ENCODE measurements at regions not wholly inside any gene's neighbourhood (a gene's known extent, or its start where the extent isn't known, plus 50 kb on each side); places are given as distances from the start of the nearest gene placed in this dataset.
"Not testable (repeated sequence)": the region's sequence is repeated elsewhere in the genome, so short reads cannot be mapped to it uniquely, and the experiment has no call there.

GRCh38 chr12:83514372-83514771 is 827.7 kb downstream of the TMTC2 start:
- DNase-seq = no peak

- DNase-seq = no peak
Measured at GRCh38 chr12:83506841-83507240, 820.1 kb downstream of the TMTC2 start.

- DNase-seq = no peak
Measured at GRCh38 chr12:83505586-83505985, 818.9 kb downstream of the TMTC2 start.

DNA sequence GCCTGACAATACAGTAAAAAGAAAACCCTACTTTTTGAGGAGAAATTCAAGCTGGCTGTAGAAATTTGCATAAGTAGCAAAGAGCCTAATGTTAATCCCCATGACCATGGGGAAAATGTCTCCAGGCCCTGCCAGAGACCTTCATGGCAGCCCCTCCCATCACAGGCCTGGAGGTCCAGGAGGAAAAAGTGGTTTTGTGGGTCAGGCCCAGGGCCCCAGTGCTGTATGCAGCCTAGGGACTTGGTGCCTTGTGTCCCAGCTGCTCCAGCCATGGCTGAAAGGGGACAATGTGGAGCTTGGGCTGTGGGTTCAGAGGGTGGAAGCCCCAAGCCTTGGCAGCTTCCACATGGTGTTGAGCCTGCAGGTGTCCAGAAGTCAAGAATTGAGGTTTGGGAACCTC is 813.2 kb downstream of the TMTC2 start:
- DNase-seq = not testable (repeated sequence)

DNA sequence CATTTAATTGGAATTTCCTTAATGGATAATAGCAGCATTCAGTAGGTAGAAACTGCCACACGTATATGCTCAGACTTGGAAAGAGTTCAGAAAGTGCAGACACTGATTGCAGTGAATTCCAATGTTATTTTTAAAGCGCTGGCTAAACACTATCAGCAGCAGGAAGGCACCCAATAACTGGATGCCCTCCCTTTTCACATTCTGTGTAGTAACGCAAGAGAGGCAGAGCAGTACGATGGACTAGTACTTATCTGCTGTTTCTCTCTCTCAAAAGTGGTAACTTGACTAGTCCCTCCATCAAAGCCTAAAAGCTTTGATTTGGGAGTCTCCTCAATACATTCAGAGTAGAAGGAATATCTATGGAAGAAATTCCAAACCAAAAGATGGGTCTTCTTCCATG is 791.0 kb downstream of the TMTC2 start:
- no peak for DNase-seq

- DNase-seq = no peak
Measured at GRCh38 chr12:83476695-83477690, 790.3 kb downstream of the TMTC2 start.

DNA sequence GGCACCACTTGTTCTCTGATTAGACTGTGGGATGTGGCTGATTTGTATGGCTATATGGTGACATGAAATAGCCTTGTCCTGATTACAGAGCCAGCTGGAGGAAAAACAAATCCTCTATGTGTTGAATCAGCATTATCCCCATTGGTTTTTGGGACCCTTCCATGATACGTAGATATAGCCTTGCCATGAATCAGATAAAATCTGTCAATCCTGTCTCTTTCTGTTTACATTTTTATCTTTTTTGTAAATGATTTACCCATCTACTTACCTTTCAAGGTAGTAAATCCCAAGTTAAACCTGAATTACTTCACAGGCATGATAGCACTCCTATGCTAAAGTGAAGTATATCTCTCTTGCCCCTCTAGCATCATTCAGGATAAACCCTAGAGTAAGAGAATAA is 789.3 kb downstream of the TMTC2 start:
- no peak for DNase-seq

- DNase-seq = no peak
Measured at GRCh38 chr12:83474369-83474768, 787.7 kb downstream of the TMTC2 start.

- DNase-seq = no peak
Measured at GRCh38 chr12:83473408-83474095, 786.8 kb downstream of the TMTC2 start.

DNA sequence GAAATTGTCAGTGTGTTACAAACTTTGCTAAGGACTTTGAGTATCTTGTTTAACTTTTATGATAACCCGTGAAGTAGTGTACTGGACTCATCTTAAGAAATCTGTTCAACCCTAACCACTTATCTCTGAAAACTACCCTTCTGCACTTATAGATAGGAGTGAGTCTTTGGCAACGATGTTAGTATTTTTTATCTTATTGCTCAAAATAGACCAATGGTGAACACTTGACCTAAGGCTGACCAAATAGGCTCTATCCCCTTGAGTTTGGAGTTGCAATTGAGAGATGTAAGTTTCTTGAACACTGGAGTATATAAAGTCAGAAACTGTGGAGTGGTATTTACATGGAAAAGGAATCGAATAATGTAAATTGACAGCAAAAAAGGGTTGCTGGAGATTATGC is 786.1 kb downstream of the TMTC2 start:
- DNase-seq = no peak

GRCh38 chr12:83472350-83472749 is 785.6 kb downstream of the TMTC2 start:
- DNase-seq = no peak

DNA sequence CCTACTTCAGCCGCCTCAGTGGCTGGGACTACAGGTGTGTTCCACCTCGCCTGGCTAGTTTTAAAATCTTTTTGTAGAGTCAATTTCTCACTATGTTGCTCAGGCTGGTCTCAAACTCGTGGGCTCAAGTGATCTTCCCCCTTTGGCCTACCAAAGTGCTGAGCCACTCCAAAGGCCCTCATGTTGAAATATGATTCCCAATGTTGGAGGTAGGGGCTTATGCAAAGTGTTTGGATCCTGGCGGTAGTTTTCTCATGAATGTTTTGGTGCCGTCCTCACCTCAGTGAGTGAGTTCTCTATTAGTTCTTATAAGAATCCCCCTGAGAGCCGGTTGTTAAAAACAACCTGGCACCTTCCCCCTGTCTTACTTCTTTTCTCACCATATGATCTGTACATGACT is 784.6 kb downstream of the TMTC2 start:
- DNase-seq = no peak

- DNase-seq = no peak
Measured at GRCh38 chr12:83470749-83471148, 784.0 kb downstream of the TMTC2 start.

DNA sequence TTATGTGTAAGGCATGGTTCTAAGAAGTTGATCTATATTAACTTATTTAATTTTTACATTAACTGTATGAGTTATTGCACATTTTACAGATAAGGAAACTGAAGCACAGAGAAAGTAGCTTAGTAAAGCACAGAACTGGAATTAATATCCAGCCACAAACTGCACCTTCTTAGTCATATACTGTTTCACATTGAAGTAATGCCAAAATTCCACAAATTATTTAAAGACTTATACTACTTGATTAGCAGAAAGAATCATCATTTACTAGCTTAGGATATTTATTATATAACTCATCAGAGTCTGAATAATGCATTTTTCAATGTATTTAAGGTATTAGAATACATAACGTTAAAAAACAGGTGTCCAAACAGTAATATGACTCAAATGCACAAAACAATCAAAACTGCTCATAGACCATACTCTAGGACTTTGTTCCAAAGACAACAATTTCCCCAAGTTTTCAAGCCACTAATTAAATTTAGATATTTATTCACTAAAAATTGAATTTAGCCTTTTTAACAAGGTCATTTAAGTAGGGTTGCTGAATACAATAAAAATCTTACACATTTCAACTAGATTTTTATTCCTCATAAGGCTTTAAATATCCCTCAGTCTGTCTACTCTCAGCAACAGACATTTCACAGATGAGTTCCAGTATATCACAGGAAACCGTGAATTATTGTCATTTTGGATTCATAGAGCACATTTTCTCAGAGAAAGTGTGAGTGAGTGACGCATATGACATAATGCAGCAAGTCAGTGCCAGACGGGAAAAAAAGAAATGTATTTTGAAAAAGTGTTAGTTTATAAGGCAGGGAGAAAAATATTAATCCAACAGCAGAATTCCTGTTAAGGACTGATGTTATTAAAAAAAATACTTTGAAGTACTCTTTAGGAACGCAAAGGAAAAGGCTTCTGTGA is 782.5 kb downstream of the TMTC2 start:
- no peak for DNase-seq

DNA sequence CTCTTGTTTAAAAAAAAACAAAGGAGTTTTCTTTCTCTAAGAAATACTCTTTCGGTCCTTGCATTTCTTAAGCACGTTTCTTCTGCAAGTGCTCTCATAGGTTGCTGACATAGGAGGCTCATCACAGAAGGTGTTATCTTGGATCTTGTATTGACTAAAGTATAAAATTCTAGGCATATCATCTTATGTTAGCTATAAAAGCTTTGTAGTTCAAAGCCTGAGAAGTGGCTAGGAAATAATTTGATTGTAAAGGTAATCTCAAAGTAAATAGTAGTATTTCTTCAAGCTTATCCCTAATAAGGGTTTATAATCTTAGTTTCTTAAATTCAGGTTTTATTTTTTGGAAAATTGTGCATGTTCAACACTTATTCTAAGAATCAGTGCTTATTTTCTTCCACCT is 778.9 kb downstream of the TMTC2 start:
- DNase-seq = no peak

DNA sequence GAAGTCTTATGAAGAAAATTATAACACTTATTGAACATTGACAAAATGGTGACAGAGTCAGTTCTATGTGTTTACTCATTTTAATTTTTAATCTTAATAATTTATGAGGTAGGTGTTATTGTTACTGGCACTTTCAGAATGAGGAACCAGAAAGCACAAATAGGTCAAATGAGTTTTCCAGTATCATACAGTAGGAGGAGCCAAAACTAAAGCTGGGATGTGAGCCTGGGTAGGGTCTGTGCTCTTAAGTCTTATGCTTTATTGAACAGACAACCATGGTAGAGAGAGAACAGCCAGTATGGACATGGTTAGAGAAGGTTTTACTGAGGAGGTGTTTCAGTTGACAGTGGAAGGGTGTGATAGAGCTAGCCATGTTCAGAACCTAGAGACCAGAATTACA is 775.7 kb downstream of the TMTC2 start:
- DNase-seq = no peak

- no peak for DNase-seq
Measured at GRCh38 chr12:83461336-83461935, 774.7 kb downstream of the TMTC2 start.

DNA sequence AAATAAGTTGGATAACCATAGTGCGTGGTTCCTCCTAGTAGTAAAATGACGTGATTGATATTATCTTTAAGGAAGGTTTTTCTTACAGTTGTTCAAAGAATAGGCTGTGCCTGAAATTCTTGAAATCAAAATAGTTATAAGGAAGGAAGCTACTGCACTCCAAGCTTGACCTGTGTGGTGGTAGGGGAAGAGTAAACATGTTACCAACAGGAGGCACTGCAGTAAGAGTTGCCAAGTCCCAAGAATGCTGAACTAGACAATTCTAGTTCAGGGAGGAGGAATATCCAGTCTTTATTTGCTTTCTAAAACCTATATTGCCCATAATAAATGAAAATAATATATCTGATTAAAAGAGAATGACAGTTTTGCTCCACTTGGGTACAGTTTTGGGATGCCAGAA is 764.5 kb downstream of the TMTC2 start:
- no peak for DNase-seq

GRCh38 chr12:83434600-83434999 is 747.9 kb downstream of the TMTC2 start:
- DNase-seq = no peak

- DNase-seq = no peak
Measured at GRCh38 chr12:83432176-83432719, 745.5 kb downstream of the TMTC2 start.

- not testable (repeated sequence) for DNase-seq
Measured at GRCh38 chr12:83427586-83428136, 741.0 kb downstream of the TMTC2 start.

GRCh38 chr12:83414981-83415380 is 728.3 kb downstream of the TMTC2 start:
- no peak for DNase-seq
